Upper lobe of right lung (tissue), 1 donor: ENCODE measurements at regions not wholly inside any gene's neighbourhood (a gene's known extent, or its start where the extent isn't known, plus 50 kb on each side); places are given as distances from the start of the nearest gene placed in this dataset.

Experiments
- ATAC-seq: fragments of 200-7000 bp; cut with Tn5 transposase; one replicate; pipeline ENCODE4 v1.9.1; 2020; ENCODE audit warnings: mild to moderate bottlenecking, moderate library complexity
- DNase-seq: peaks from one replicate; pipeline ENCODE4 v3.0.0-alpha.2; 2020
- H3K27ac ChIP-seq: fragments of 200-600 bp; one replicate; pipeline ENCODE4 v1.8.0; 2022
- H3K27me3 ChIP-seq: fragments of 200-600 bp; one replicate; pipeline ENCODE4 v1.8.0; 2022; ENCODE audit warnings: mild to moderate bottlenecking
- H3K36me3 ChIP-seq: fragments of 200-600 bp; one replicate; pipeline ENCODE4 v1.8.0; 2022
- H3K4me1 ChIP-seq: fragments of 200-600 bp; one replicate; pipeline ENCODE4 v1.8.0; 2022
- H3K4me3 ChIP-seq: fragments of 200-600 bp; one replicate; pipeline ENCODE4 v1.8.0; 2022; ENCODE audit warnings: mild to moderate bottlenecking
- H3K9me3 ChIP-seq: fragments of 200-600 bp; one replicate; pipeline ENCODE4 v1.8.0; 2022
- intact Hi-C: fragments of 100-400 bp; cut with DNase I; formaldehyde crosslinking; loops from one replicate; pipeline ENCODE4 v1.11.0; 2022
- TF ChIP-seq, protein P1 (sequence below): fragments of 200-600 bp; IDR thresholded peaks from one replicate; pipeline ENCODE4 v1.8.0; 2022; ENCODE audit warnings: antibody characterized with exemption
- donor health status: DM: no; HTN: yes; CAD: no; lungs with severe emphysema.

- Histone ChIP-seq H3K9me3 (no peaks in the 10 kb centered on the region), H3K36me3 (no peaks in the 10 kb centered on the region), H3K4me1 (no peaks in the 10 kb centered on the region), H3K27ac (no peak overlapping the region), H3K27me3 (no peaks in the 10 kb centered on the region), H3K4me3 (no peak overlapping the region)
- DNase-seq: peak; percentile 65
- ATAC-seq: peak; percentile 91
- intact Hi-C loops: no loop called here
- TF ChIP-seq, protein P1, sequence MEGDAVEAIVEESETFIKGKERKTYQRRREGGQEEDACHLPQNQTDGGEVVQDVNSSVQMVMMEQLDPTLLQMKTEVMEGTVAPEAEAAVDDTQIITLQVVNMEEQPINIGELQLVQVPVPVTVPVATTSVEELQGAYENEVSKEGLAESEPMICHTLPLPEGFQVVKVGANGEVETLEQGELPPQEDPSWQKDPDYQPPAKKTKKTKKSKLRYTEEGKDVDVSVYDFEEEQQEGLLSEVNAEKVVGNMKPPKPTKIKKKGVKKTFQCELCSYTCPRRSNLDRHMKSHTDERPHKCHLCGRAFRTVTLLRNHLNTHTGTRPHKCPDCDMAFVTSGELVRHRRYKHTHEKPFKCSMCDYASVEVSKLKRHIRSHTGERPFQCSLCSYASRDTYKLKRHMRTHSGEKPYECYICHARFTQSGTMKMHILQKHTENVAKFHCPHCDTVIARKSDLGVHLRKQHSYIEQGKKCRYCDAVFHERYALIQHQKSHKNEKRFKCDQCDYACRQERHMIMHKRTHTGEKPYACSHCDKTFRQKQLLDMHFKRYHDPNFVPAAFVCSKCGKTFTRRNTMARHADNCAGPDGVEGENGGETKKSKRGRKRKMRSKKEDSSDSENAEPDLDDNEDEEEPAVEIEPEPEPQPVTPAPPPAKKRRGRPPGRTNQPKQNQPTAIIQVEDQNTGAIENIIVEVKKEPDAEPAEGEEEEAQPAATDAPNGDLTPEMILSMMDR: no peak
Measured at GRCh38 chr18:53819671-53820070, 404.8 kb downstream of the MBD2 start.

DNA sequence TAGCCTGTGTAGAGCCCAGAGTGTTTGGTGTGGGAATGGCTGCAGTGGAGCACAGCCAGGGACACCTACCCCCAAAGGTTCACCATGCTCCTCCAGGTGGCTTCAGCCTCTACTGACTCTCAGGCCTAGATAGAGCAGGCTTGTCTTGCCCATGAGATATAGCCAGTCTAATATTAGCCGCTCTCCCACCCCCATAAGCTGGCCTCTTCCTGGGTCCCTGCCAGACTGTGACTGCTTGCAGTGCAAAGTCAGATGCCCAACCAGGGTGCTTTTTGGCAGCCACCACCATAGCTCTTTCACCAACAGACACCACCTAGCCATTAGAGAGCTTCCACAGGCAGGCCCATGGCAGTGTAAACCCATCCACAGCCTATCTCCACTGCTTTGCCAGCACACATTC, 405.3 kb downstream of the MBD2 start:
- intact Hi-C loops: no loop called here
- no peaks in the 10 kb centered on the region for H3K9me3 ChIP-seq
- no peak overlapping the region for H3K4me3 ChIP-seq
- TF ChIP-seq, protein P1: no peak
- DNase-seq (no peak), ATAC-seq (peak; percentile 39)
- H3K4me1 ChIP-seq: no peaks in the 10 kb centered on the region
- no peaks in the 10 kb centered on the region for H3K36me3 ChIP-seq
- no peak overlapping the region for H3K27ac ChIP-seq
- H3K27me3 ChIP-seq: no peaks in the 10 kb centered on the region

DNA sequence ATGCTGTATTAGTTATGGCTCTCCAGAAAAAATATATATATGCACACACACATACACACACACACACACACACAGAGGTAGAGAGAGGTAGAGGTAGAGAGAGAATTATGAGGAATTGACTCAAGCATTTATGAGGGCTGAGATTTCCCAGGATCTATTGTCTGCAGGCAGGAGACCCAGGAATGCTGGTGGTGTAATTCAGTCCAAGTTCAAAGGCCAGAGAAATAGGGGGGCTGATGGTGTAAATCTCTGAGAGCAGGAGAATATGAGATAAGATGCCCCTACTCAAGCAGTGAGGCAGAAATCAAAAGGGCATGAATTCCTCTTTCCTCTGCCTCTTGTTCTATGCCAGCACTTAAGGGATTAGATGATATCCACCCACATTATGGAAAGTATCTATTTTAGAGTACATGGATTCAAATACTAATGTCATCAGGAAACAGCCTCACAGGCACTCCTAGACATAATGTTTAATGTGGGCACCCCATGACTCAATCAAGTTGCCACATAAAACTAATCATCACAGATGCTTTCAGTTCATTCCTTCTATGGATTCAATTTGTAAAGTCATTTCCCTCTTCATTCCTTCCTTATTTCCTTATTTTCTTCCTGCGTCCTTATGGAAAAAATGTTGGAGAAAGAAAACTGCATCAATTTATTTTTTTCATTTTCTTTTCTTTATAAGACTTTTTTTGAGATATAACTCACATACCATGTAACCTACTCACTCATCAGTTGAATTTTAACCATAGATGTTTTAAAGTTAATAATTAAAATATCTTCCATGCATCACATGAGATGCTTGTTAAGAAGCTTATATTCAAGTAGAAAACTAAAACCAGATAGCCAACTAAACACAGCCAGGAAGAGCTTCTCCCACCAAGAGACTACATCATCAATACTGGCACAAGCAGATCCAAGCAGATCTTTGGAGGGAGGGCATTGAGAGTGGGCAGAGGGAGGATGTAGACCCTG, 406.2 kb downstream of the MBD2 start:
- H3K4me1 ChIP-seq: no peaks in the 10 kb centered on the region
- intact Hi-C loops: no loop called here
- H3K4me3 ChIP-seq: no peak overlapping the region
- no peak for DNase-seq
- TF ChIP-seq, protein P1: no peak
- H3K27me3 ChIP-seq: no peaks in the 10 kb centered on the region
- no peak overlapping the region for H3K27ac ChIP-seq
- ATAC-seq: no peak
- no peaks in the 10 kb centered on the region for H3K36me3 ChIP-seq
- no peaks in the 10 kb centered on the region for H3K9me3 ChIP-seq

DNA sequence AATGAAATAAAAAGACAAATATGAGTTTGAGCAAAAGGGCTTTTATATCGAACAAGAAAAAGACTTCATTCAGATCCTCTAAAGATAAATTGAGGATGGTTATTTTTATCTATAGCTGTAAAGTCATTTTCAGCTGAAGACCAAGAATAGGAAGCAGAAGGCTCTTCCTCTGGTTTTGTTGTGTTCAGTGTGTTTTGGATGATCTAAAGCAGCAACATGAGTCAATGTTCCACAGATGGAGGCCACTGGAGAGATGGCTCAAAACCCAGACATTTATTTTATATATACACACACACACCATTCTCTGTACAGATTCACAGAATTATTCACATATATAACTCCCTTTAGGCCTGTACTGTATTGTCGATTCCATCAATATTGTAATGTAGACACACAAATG, 424.3 kb downstream of the MBD2 start:
- Histone ChIP-seq H3K4me3 (no peak overlapping the region), H3K27ac (no peak overlapping the region), H3K4me1 (no peaks in the 10 kb centered on the region), H3K27me3 (no peaks in the 10 kb centered on the region), H3K36me3 (no peaks in the 10 kb centered on the region), H3K9me3 (no peaks in the 10 kb centered on the region)
- intact Hi-C loops: no loop called here
- DNase-seq (no peak), ATAC-seq (no peak)
- TF ChIP-seq, protein P1: no peak

GRCh38 chr18:53799134-53799533, 425.3 kb downstream of the MBD2 start:
- H3K27me3 ChIP-seq: no peaks in the 10 kb centered on the region
- no peak for ATAC-seq
- intact Hi-C loops: no loop called here
- DNase-seq: no peak
- no peaks in the 10 kb centered on the region for H3K36me3 ChIP-seq
- no peak overlapping the region for H3K4me3 ChIP-seq
- no peaks in the 10 kb centered on the region for H3K4me1 ChIP-seq
- H3K27ac ChIP-seq: no peak overlapping the region
- no peaks in the 10 kb centered on the region for H3K9me3 ChIP-seq
- TF ChIP-seq, protein P1: no peak
